Progenitor cell of endocrine pancreas (in vitro differentiated cells): ENCODE measurements at regions not wholly inside any gene's neighbourhood (a gene's known extent, or its start where the extent isn't known, plus 50 kb on each side); places are given as distances from the start of the nearest gene placed in this dataset.

Source experiments
- DNase-seq: peaks from one replicate; pipeline ENCODE4 v3.0.0; 2021; ENCODE audit warnings: low spot score; ENCODE audit not compliant: unreplicated experiment
- H3K27ac Mint-ChIP-seq: 2 replicates; pipeline ENCODE4 v1.8.0; 2021; ENCODE audit warnings: mild to moderate bottlenecking, moderate library complexity, mixed read lengths
- H3K27me3 Mint-ChIP-seq: 2 replicates; pipeline ENCODE4 v1.8.0; 2021; ENCODE audit warnings: mixed read lengths
- H3K36me3 Mint-ChIP-seq: 2 replicates; pipeline ENCODE4 v1.8.0; 2022; ENCODE audit warnings: mixed read lengths; ENCODE audit not compliant: insufficient read depth
- H3K4me1 Mint-ChIP-seq: 2 replicates; pipeline ENCODE4 v1.8.0; 2021; ENCODE audit warnings: low read depth, mixed read lengths
- H3K4me3 Mint-ChIP-seq: 2 replicates; pipeline ENCODE4 v1.8.0; 2021; ENCODE audit warnings: low read depth, mild to moderate bottlenecking, moderate library complexity, mixed read lengths
- H3K9me3 Mint-ChIP-seq: 2 replicates; pipeline ENCODE4 v1.8.0; 2021; ENCODE audit warnings: low read depth, mixed read lengths
- TF ChIP-seq, protein P1 (sequence below): fragments of 200-600 bp; sonication (generic); IDR thresholded peaks from one replicate; pipeline ENCODE4 v1.5.0; 2021; ENCODE audit warnings: antibody characterized with exemption, mild to moderate bottlenecking; ENCODE audit not compliant: unreplicated experiment

DNA sequence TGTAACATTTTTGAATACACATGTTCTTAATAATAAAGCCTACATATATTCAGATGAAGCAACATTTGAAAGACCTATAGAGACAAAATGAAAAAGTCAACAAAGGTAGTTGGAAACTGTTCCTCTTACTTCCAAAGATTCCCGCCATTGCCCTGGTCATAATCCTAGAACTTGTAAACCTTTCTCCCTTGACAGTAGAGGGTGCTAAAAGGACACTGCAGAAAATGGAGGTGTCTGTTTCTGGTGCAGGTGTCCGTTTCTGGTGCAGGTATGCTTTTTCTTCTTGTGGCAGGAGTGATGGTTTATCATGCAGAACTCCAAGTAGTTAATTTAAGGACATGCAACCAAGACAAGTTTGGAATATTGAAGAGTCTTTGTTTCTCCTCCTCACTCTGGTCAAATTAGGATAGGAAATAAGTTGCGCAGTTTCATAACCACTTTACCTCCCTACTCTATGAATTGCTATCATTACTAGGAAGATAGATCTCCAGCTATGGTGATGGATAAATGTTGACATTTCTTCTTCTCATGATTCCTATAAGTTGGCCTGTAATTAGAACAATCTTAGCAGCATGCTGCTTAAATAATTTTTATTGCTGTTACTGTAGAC, 56.0 kb upstream of the FAM174A start:
- H3K36me3 Mint-ChIP-seq: no peaks in the 10 kb centered on the region
- TF ChIP-seq, protein P1, sequence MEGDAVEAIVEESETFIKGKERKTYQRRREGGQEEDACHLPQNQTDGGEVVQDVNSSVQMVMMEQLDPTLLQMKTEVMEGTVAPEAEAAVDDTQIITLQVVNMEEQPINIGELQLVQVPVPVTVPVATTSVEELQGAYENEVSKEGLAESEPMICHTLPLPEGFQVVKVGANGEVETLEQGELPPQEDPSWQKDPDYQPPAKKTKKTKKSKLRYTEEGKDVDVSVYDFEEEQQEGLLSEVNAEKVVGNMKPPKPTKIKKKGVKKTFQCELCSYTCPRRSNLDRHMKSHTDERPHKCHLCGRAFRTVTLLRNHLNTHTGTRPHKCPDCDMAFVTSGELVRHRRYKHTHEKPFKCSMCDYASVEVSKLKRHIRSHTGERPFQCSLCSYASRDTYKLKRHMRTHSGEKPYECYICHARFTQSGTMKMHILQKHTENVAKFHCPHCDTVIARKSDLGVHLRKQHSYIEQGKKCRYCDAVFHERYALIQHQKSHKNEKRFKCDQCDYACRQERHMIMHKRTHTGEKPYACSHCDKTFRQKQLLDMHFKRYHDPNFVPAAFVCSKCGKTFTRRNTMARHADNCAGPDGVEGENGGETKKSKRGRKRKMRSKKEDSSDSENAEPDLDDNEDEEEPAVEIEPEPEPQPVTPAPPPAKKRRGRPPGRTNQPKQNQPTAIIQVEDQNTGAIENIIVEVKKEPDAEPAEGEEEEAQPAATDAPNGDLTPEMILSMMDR: peak; percentile 56
- no peaks in the 10 kb centered on the region for H3K9me3 Mint-ChIP-seq
- no peak for DNase-seq
- H3K4me3 Mint-ChIP-seq: no peak overlapping the region
- peak overlapping the region; percentile 2 for H3K27ac Mint-ChIP-seq
- peaks cover 1% of the 10 kb centered on the region for H3K4me1 Mint-ChIP-seq
- no peaks in the 10 kb centered on the region for H3K27me3 Mint-ChIP-seq

DNA sequence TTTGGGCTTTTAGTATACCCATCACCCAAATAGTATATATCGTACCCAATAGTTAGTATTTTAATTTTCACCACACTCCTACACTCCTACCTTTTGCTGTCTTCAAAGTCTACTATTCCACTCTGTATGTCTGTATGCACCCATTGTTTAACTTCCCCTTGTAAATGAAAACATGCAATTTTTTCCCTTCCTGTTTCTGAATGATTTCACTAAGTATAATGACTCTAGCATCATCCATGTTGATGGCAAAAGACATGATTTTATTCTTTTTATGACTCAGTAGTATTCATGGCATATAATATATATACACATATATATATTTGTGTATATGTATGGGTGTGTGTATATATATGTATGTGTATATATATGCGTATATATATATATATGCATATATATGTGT, 63.1 kb upstream of the FAM174A start:
- H3K27me3 Mint-ChIP-seq: no peaks in the 10 kb centered on the region
- no peak for DNase-seq
- H3K4me3 Mint-ChIP-seq: no peak overlapping the region
- H3K9me3 Mint-ChIP-seq: no peaks in the 10 kb centered on the region
- no peaks in the 10 kb centered on the region for H3K4me1 Mint-ChIP-seq
- no peak overlapping the region for H3K27ac Mint-ChIP-seq
- TF ChIP-seq, protein P1: no peak
- no peaks in the 10 kb centered on the region for H3K36me3 Mint-ChIP-seq

DNA sequence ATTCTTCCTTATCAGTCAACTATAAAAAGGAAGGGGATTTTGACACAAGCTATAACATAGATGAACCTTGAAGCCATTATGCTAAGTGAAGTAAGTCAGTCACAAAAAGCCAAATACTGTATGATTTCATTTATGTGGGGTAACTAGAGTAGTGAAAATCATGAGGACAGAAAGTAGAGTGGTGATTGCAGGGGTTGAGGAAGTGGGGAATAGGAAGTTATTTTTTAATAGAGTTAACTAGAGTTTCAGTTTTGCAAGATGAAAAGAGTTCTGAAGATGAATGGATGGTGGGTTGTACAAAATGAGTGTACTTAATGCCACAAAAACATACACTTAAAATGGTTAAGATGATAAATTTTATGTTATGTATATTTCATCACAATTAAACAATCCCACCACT, 65.4 kb upstream of the FAM174A start:
- H3K9me3 Mint-ChIP-seq: peaks cover 4% of the 10 kb centered on the region
- DNase-seq: no peak
- TF ChIP-seq, protein P1: no peak
- H3K36me3 Mint-ChIP-seq: no peaks in the 10 kb centered on the region
- no peaks in the 10 kb centered on the region for H3K4me1 Mint-ChIP-seq
- no peak overlapping the region for H3K27ac Mint-ChIP-seq
- no peak overlapping the region for H3K4me3 Mint-ChIP-seq
- no peaks in the 10 kb centered on the region for H3K27me3 Mint-ChIP-seq

DNA sequence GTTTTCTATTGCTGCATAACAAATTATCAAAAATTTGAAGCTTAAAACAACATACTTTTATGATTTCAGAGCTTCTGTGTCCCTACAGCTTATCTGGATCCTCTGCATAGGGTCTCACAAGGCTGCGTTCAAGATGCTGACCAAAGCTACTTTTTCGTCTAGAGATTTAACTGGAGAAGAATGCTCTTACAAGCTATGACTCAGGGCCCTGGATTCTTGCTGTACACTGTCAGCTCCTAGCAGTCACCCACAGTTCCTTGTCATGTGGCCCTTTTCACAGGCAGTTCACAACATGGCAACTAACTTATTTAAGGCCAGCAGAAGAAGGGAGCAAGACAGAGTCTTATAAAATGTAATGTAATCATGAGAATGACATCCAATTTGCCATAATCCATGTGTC, 70.8 kb upstream of the FAM174A start:
- Mint-ChIP-seq H3K4me3 (no peak overlapping the region), H3K36me3 (no peaks in the 10 kb centered on the region), H3K27me3 (no peaks in the 10 kb centered on the region), H3K9me3 (peaks cover 10% of the 10 kb centered on the region), H3K27ac (no peak overlapping the region), H3K4me1 (no peaks in the 10 kb centered on the region)
- TF ChIP-seq, protein P1: no peak
- no peak for DNase-seq

DNA sequence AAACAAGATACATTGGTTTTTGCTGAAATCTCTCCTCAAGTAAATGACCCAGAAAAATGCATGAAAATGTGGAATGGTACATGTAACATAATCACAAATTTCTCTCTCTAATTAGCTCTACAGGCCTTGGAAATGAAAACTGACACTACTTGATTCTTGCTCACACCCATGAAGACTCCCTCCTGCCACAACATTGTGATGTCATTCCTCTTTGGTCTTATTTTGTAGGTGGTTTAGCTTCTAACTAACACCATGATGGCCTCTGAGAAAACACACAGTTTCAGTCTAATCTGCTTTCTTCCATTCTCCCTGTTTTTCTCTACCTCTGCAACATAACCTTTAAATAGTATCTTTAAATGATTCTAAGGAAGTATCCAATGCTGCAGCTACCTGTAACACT, 78.6 kb upstream of the FAM174A start:
- no peak for DNase-seq
- H3K36me3 Mint-ChIP-seq: no peaks in the 10 kb centered on the region
- peaks cover 3% of the 10 kb centered on the region for H3K9me3 Mint-ChIP-seq
- no peak overlapping the region for H3K27ac Mint-ChIP-seq
- no peaks in the 10 kb centered on the region for H3K4me1 Mint-ChIP-seq
- no peaks in the 10 kb centered on the region for H3K27me3 Mint-ChIP-seq
- H3K4me3 Mint-ChIP-seq: no peak overlapping the region
- TF ChIP-seq, protein P1: no peak
